Cortex of kidney (tissue), 1 donor: ENCODE measurements at regions not wholly inside any gene's neighbourhood (a gene's known extent, or its start where the extent isn't known, plus 50 kb on each side); places are given as distances from the start of the nearest gene placed in this dataset.
"Not testable (repeated sequence)": the region's sequence is repeated elsewhere in the genome, so short reads cannot be mapped to it uniquely, and the experiment has no call there.

Source experiments
- DNase-seq: peaks from one replicate; lab custom pipeline; 2025; lab: John Stamatoyannopoulos, UW

GRCh38 chr10:63921908-63922467 is 400.8 kb downstream of the REEP3 start:
- DNase-seq = no peak

DNA sequence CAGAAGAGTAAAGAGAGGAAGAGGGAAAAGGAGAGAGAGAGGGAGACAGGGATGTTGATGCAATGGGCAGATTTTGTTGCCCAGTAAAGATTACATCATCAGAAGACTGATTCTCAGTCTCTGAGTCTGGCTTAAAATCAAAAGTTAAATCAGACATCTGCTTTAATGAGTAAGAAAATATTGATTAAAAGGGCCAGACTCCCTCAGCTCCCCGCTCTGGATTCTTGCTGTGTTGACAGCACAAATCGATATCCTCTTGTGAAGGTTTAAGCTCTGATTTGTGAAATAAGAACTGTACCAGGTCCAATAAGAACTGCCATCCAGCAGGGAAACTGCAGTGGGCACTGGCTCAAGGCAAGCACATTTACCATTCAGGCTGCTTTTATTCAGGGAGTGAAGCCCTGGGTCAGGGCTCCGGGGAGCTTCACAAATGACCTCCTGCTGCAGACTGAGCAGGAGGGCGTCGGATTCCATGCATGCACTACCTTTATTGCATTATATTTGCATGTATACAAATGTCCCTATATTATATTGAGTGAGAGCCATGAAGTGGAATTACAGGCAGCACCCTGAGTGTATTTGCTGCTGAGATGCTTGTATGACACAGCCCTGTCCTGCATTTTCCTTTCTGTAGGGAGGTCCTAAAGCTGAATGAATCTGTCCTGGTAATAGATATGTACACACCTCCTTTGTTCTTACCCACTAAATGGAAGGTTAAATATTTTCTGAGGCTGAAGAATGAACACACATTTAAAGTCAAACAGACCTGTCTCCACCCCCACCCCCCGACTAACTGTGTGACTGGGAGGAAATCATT is 401.5 kb downstream of the REEP3 start:
- DNase-seq = no peak

- no peak for DNase-seq
Measured at GRCh38 chr10:63929831-63930467, 408.7 kb downstream of the REEP3 start.

DNA sequence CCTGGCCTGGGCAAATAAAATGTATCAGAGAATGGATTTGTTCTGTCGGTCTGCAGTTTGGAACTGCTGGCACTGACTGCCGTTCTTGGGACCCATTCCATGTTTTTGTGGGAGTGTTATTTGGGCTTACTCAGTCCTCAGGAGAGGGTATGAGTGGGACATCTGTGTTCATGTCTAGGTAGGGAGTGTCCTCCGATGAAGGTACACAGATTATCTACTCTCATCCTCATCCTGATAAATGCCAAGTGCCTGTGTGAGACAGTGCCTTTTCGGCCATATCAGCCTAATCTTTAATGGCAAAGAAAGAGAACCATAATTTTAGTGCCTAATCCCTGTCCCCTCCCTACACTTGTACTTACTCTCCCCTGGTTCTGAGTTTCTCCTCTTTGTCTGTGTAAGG is 409.4 kb downstream of the REEP3 start:
- DNase-seq = no peak

- no peak for DNase-seq
Measured at GRCh38 chr10:63935705-63936104, 414.5 kb downstream of the REEP3 start.

GRCh38 chr10:63940277-63940922 is 419.2 kb downstream of the REEP3 start:
- no peak for DNase-seq

- DNase-seq = no peak
Measured at GRCh38 chr10:63964406-63964805, 443.2 kb downstream of the REEP3 start.

GRCh38 chr10:63965846-63966245 is 444.6 kb downstream of the REEP3 start:
- no peak for DNase-seq

- no peak for DNase-seq
Measured at GRCh38 chr10:63972949-63973827, 452.0 kb downstream of the REEP3 start.

- DNase-seq = no peak
Measured at GRCh38 chr10:63976538-63976937, 455.3 kb downstream of the REEP3 start.

DNA sequence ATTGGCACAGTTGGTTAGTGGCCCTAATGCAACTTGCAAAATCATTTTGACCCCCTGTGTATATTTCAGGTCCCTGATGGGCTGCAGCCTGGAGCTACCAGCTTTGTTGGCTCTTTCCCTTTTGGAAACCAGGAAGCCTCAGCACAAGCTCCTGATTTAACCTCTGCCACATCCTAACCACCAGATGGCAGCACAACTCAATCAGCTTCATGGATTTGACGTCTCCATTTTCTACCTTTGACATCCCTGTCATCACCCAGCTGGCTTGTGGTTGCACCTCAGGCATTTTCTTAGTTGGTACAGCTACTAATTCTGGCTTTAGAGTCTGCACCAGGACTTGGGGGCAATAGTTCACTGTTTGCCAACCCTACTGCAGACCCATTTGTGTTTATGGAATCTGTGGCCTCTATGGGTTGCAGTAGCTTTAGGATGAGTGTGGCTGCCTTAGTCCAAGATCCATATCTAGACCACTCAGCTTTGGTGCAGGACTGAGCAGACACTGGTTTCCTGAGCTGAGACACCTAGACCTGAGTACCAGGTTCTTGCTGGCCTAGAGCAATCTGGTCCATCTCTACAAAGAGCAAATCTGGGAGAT is 456.2 kb downstream of the REEP3 start:
- DNase-seq = no peak

DNA sequence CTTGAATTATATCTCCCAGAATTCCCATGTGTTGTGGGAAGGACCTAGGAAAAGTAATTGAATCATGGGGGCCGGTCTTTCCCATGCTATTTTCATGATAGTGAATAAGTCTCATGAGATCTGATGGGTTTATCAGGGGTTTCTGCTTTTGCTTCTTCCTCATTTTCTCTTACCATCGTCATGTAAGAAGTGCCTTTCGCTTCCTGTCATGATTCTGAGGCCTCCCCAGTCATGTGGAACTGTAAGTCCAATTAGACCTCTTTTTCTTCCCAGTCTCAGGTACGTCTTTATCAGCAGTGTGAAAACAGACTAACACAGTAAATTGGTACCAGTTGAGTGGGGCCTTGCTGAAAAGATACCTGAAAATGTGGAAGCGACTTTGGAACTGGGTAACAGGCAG is 459.7 kb downstream of the REEP3 start:
- DNase-seq = not testable (repeated sequence)

- not testable (repeated sequence) for DNase-seq
Measured at GRCh38 chr10:63984061-63984460, 462.9 kb downstream of the REEP3 start.

DNA sequence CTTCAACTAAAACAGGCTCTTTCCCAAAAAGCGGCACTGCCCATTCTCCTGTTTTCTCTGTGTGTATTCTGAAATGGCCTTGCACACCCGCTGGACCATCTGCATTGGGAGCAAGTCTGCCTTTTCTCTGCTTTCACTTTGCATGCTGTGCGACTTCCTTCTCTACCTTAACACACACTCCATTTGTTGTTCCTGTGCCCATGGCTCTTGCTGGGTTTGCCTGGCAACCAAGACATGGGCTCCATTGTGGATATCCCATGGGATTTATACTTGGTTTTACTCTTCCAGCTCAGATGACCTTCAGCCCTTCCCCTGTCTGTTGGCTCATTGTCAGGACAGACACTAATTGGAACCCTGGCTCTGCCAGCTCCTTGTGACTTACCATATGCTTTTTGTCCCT is 465.3 kb downstream of the REEP3 start:
- DNase-seq = no peak

DNA sequence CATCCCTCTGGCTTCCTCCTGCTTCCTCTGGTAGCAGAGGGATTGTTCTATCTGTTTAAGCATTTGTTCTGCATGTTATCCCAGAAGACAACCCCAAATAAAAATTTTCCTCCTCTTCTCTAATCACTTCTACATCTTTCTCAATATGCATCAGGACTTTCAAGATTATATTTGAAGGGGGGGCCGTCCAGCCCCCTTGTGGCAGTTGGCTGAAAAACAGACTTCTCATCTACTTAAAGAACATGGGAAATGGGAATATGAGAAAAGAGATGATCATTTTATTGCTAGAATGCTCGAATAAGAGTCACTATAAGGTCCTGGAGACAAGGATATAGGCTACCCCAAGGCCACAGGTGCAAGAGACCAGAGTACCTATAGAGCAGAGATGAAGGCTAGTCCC is 466.0 kb downstream of the REEP3 start:
- no peak for DNase-seq

DNA sequence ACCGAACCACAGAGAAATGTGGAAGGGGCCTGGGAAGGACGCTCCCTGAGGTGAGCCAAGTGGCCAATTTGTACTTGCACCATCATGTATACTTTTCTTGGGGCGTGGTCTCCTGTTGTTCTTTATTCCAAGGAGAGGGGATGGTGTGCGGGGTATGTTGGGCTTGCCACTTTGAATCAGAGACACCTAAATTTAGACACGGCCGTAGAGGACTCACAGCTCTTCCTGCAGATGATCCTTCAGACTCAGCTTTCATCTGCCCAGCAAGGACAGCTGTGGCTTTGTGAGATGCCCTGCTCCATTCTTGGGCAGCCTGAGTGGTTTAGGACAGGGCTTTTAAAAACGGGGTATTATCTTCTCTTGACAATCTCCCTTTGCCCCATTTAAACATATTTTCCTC is 473.2 kb downstream of the REEP3 start:
- no peak for DNase-seq

- no peak for DNase-seq
Measured at GRCh38 chr10:64007157-64007556, 486.0 kb downstream of the REEP3 start.

DNA sequence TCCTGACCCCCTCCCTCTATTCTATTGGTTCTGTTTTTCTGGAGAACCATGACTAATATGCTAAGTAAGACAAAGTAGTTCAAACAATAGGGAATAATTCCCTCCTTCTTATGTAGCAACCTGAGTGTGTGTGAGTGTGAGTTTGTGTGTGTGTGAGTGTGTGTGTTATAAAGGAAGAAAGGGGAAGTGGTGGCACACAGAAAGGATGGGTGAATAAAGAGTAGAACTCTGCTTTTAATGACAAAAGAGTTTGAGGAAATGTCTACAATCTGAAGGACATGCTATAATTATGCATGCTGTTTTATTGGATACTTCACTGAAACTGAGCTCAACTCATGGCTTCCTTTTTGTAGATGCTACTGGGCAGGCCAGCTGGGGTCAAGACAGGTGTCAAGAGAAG is 489.5 kb downstream of the REEP3 start:
- no peak for DNase-seq

GRCh38 chr10:64011912-64012714 is 490.9 kb downstream of the REEP3 start:
- DNase-seq = no peak

- DNase-seq = no peak
Measured at GRCh38 chr10:64014281-64014680, 493.1 kb downstream of the REEP3 start.
